Activated naive CD8-positive, alpha-beta T cell (primary cell): ENCODE measurements at regions not wholly inside any gene's neighbourhood (a gene's known extent, or its start where the extent isn't known, plus 50 kb on each side); places are given as distances from the start of the nearest gene placed in this dataset.

Experiments
- H3K27ac Mint-ChIP-seq: one replicate; pipeline ENCODE4 v1.8.0; 2021; ENCODE audit warnings: mixed read lengths
- H3K27me3 Mint-ChIP-seq: one replicate; pipeline ENCODE4 v1.8.0; 2021; ENCODE audit warnings: mixed read lengths
- H3K36me3 Mint-ChIP-seq: one replicate; pipeline ENCODE4 v1.8.0; 2021; ENCODE audit warnings: mixed read lengths
- H3K4me1 Mint-ChIP-seq: one replicate; pipeline ENCODE4 v1.8.0; 2021; ENCODE audit warnings: low read depth, mixed read lengths
- H3K4me3 Mint-ChIP-seq: one replicate; pipeline ENCODE4 v1.8.0; 2021; ENCODE audit warnings: mild to moderate bottlenecking, mixed read lengths
- H3K9me3 Mint-ChIP-seq: one replicate; pipeline ENCODE4 v1.8.0; 2021; ENCODE audit warnings: low read depth, mixed read lengths

DNA sequence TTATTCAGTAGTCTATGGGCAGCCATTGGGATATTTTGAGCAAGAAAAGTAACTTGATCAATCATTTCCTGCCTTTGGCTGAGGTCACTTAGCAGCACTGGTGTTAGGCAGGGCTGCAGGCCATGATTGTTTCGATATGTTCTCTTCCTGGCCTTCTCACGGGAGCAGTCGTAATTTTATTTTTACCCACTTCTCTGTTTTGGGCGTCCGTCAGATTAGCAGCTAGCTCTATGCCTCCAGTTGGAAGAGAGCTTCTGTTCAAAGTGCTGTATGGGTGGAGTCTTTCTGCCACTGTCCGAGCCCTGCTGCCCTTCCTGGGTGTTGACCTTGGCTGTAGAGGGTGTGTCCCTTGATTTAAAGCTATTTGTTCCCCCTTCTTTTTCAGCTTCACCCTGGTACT lies 123.4 kb upstream of the ROPN1 start:
- Mint-ChIP-seq H3K9me3 (no peaks in the 10 kb centered on the region), H3K36me3 (no peaks in the 10 kb centered on the region), H3K27ac (no peak overlapping the region), H3K4me1 (no peaks in the 10 kb centered on the region), H3K4me3 (no peak overlapping the region), H3K27me3 (peaks cover 9% of the 10 kb centered on the region)

DNA sequence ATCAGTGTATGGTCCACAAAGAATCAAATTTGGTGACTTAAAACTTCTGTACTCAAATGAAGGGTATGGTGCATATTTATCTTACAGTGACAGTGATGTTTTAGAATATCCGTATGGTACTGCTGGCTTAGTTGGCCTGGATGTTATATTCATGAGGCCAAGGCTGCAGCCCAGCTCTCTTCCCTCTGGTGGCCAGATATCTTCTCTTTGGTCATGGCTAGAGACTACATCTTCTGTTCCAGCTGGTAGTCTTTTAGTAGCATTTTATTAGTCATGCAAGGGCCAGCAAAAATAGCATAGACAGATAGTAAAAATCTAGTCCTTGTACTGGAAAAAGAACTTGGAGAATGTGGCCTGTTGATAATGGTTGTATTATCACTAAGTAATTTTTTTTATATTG lies 124.0 kb upstream of the ROPN1 start:
- Mint-ChIP-seq H3K9me3 (no peaks in the 10 kb centered on the region), H3K36me3 (no peaks in the 10 kb centered on the region), H3K27me3 (peaks cover 11% of the 10 kb centered on the region), H3K27ac (no peak overlapping the region), H3K4me3 (no peak overlapping the region), H3K4me1 (no peaks in the 10 kb centered on the region)

DNA sequence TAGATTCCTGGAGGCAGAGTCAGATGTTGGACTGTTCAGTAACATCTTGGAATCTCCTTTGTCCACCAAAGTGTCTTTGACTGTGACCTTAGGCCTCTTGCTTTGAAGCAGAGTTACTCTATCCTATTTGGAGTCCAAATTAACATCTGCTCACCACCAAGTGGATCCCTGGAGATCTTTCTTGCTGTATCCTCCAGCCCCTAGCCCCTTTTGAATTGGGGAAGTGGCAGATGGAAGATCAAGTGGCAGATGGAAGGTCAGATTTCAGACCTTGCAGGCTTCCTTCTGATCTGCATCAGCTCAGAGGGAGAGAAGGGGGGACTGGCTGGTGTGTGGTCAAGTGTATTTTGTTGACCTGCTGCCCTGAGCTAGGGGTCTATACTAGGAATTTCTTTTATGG lies 125.0 kb upstream of the ROPN1 start:
- no peak overlapping the region for H3K27ac Mint-ChIP-seq
- H3K27me3 Mint-ChIP-seq, result peaks cover 11% of the 10 kb centered on the region
- no peaks in the 10 kb centered on the region for H3K4me1 Mint-ChIP-seq
- no peak overlapping the region for H3K4me3 Mint-ChIP-seq
- H3K36me3 Mint-ChIP-seq, result no peaks in the 10 kb centered on the region
- no peaks in the 10 kb centered on the region for H3K9me3 Mint-ChIP-seq

- peaks cover 11% of the 10 kb centered on the region for H3K27me3 Mint-ChIP-seq
- no peak overlapping the region for H3K4me3 Mint-ChIP-seq
Measured at GRCh38 chr3:124117486-124117885, 125.6 kb upstream of the ROPN1 start.

GRCh38 chr3:124118397-124118796 lies 126.5 kb upstream of the ROPN1 start:
- no peaks in the 10 kb centered on the region for H3K9me3 Mint-ChIP-seq
- no peaks in the 10 kb centered on the region for H3K4me1 Mint-ChIP-seq
- peaks cover 11% of the 10 kb centered on the region for H3K27me3 Mint-ChIP-seq
- H3K4me3 Mint-ChIP-seq, result no peak overlapping the region
- H3K27ac Mint-ChIP-seq, result no peak overlapping the region
- no peaks in the 10 kb centered on the region for H3K36me3 Mint-ChIP-seq

More at GRCh38 chr3:124117486-124117885, 125.6 kb upstream of the ROPN1 start:
- Mint-ChIP-seq H3K4me1 (no peaks in the 10 kb centered on the region), H3K9me3 (no peaks in the 10 kb centered on the region), H3K36me3 (no peaks in the 10 kb centered on the region), H3K27ac (no peak overlapping the region)

- Mint-ChIP-seq H3K9me3 (no peaks in the 10 kb centered on the region), H3K4me1 (no peaks in the 10 kb centered on the region), H3K36me3 (no peaks in the 10 kb centered on the region), H3K4me3 (no peak overlapping the region), H3K27ac (no peak overlapping the region), H3K27me3 (peaks cover 11% of the 10 kb centered on the region)
Measured at GRCh38 chr3:124119056-124119716, 127.3 kb upstream of the ROPN1 start.

DNA sequence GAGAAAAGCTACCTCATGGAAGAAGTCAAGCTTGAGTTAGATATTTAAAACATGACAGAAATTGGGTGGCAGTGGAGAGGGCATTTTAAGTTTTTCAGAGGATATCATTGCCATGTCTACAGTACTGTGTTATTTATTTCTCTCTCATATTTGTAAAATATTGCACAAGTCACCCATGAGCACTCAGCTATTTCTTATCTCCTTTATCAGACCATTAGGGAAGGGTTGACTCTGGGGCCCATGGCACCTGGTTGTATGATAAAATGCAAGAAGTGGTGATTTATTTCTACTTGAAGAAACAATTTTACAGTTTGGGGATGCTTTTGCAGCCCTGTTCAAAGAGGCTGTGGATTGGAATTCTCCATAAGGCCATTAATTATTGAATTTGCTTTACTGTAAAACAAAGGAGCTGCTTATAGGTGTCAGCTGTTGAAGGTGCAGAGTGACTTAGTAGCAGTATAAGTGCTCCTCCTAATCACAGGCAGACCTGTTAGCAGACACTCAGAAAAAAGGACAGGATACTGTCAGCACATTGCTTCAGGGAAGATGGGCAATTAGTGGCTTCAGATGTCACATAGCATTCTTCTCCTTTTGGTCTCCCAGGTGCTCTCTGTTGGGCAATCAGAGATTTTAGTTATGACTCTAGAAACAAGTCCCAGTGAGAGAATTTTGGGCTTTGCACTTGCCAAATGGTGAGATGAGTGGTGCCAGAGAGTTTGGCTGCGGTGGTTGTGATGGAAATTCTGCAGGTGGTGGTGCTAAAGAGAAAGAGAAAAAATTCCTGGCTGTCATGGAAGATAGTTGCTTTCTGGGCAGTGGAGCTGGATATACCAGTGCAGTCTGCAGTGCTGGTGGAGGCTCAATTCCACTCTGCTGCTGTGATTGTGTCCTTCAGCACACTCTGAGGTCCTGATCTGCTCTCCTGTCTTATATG lies 129.7 kb upstream of the ROPN1 start:
- H3K27ac Mint-ChIP-seq, result no peak overlapping the region
- H3K4me1 Mint-ChIP-seq, result no peaks in the 10 kb centered on the region
- no peaks in the 10 kb centered on the region for H3K36me3 Mint-ChIP-seq
- no peaks in the 10 kb centered on the region for H3K9me3 Mint-ChIP-seq
- H3K4me3 Mint-ChIP-seq, result no peak overlapping the region
- H3K27me3 Mint-ChIP-seq, result peaks cover 14% of the 10 kb centered on the region

GRCh38 chr3:124125315-124125714 lies 133.4 kb upstream of the ROPN1 start:
- Mint-ChIP-seq H3K27me3 (peaks cover 8% of the 10 kb centered on the region), H3K9me3 (no peaks in the 10 kb centered on the region), H3K27ac (no peak overlapping the region), H3K4me1 (no peaks in the 10 kb centered on the region), H3K36me3 (no peaks in the 10 kb centered on the region), H3K4me3 (no peak overlapping the region)

GRCh38 chr3:124126436-124127023 lies 134.6 kb upstream of the ROPN1 start:
- H3K4me1 Mint-ChIP-seq, result no peaks in the 10 kb centered on the region
- no peak overlapping the region for H3K27ac Mint-ChIP-seq
- H3K9me3 Mint-ChIP-seq, result no peaks in the 10 kb centered on the region
- H3K27me3 Mint-ChIP-seq, result peaks cover 8% of the 10 kb centered on the region
- no peak overlapping the region for H3K4me3 Mint-ChIP-seq
- H3K36me3 Mint-ChIP-seq, result no peaks in the 10 kb centered on the region

- H3K27ac Mint-ChIP-seq, result no peak overlapping the region
- no peak overlapping the region for H3K4me3 Mint-ChIP-seq
- peaks cover 10% of the 10 kb centered on the region for H3K27me3 Mint-ChIP-seq
- no peaks in the 10 kb centered on the region for H3K9me3 Mint-ChIP-seq
- H3K36me3 Mint-ChIP-seq, result no peaks in the 10 kb centered on the region
- H3K4me1 Mint-ChIP-seq, result no peaks in the 10 kb centered on the region
Measured at GRCh38 chr3:124131158-124131557, 139.2 kb upstream of the ROPN1 start.

DNA sequence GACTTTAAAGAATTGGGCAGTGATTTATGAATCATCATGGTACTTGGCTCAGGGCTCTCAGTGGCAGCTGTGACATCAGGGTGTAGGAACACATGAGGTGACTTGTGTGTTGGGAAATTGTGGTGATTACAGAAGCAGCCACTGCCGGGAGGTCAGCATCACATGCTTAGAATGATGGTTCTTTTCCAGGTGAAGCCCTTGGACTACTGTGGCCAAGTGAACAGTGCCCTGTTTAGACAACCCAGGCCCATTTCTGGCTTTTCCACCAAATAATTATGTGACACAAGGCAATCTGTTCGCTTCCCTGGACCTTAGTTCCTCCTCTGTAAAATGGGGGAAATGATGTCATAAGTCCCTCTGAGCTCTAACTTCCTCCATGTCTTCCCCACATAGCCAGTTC lies 139.7 kb upstream of the ROPN1 start:
- Mint-ChIP-seq H3K27me3 (peaks cover 10% of the 10 kb centered on the region), H3K36me3 (no peaks in the 10 kb centered on the region), H3K4me3 (no peak overlapping the region), H3K27ac (no peak overlapping the region), H3K9me3 (no peaks in the 10 kb centered on the region), H3K4me1 (no peaks in the 10 kb centered on the region)

- Mint-ChIP-seq H3K27me3 (peaks cover 10% of the 10 kb centered on the region), H3K4me3 (no peak overlapping the region), H3K27ac (no peak overlapping the region), H3K36me3 (no peaks in the 10 kb centered on the region), H3K9me3 (no peaks in the 10 kb centered on the region), H3K4me1 (no peaks in the 10 kb centered on the region)
Measured at GRCh38 chr3:124132813-124133212, 140.9 kb upstream of the ROPN1 start.

DNA sequence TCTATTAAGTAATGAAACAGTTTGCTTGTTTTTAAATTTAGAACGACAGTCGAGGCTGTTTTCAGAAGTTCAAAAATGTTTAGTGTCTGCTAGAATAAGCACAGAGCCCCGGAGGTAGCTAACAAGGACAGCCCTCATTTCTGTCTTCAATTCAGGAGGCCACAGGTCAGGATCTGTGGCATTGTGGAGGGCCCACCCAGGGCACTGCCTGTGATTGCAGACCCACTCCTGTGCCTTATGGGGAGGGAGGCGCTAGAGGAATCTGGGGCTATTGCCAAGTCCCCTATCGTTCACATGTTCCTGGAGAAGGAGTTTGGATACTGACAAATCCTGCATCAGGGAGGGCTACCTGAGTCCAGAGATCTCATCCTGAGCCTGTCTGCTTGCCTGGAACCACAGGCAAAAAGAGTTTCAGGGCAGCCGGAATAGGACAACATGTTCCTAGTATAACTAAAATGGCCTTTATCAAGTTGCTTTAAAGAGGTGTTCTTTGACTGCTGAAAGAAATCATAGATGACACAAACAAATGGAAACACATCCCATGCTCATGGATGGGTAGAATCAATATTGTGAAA lies 141.5 kb upstream of the ROPN1 start:
- Mint-ChIP-seq H3K27ac (no peak overlapping the region), H3K27me3 (peaks cover 9% of the 10 kb centered on the region), H3K4me3 (no peak overlapping the region)

GRCh38 chr3:124137216-124137615 lies 145.3 kb upstream of the ROPN1 start:
- Mint-ChIP-seq H3K4me3 (no peak overlapping the region), H3K27me3 (peaks cover 3% of the 10 kb centered on the region), H3K4me1 (no peaks in the 10 kb centered on the region), H3K9me3 (no peaks in the 10 kb centered on the region), H3K36me3 (no peaks in the 10 kb centered on the region), H3K27ac (no peak overlapping the region)

More for the DNA sequence above, 141.5 kb upstream of the ROPN1 start:
- Mint-ChIP-seq H3K36me3 (no peaks in the 10 kb centered on the region), H3K9me3 (no peaks in the 10 kb centered on the region), H3K4me1 (no peaks in the 10 kb centered on the region)

GRCh38 chr3:124138148-124138547 lies 146.2 kb upstream of the ROPN1 start:
- H3K9me3 Mint-ChIP-seq, result no peaks in the 10 kb centered on the region
- no peak overlapping the region for H3K27ac Mint-ChIP-seq
- H3K4me3 Mint-ChIP-seq, result no peak overlapping the region
- no peaks in the 10 kb centered on the region for H3K27me3 Mint-ChIP-seq
- no peaks in the 10 kb centered on the region for H3K4me1 Mint-ChIP-seq
- no peaks in the 10 kb centered on the region for H3K36me3 Mint-ChIP-seq
